ENCODE measurements at regions not wholly inside any gene's neighbourhood (a gene's known extent, or its start where the extent isn't known, plus 50 kb on each side); places are given as distances from the start of the nearest gene placed in this dataset.
A peak's percentile ranks its signal among the peaks of the same experiment; 100 is the strongest.

- H3K4me3 ChIP-seq (ENCODE audit: low read depth, low read length) = no peak overlapping the region
- H3K9me3 ChIP-seq (ENCODE audit: control insufficient read depth, insufficient read depth, low read length) = peaks cover 2% of the 10 kb centered on the region
- no peak overlapping the region for H3K27ac ChIP-seq (ENCODE audit: low read depth, low read length)
- DNase-seq (ENCODE audit: low read depth in 4 of 6, low spot score in 6 of 6) = no peak
- WGBS (ENCODE audit: insufficient coverage) = 80% methylated on average over 1 of the region's 3 CpGs
- no peaks in the 10 kb centered on the region for H3K36me3 ChIP-seq (ENCODE audit: control insufficient read depth, insufficient read depth, low read length)
- peaks cover 7% of the 10 kb centered on the region for H3K4me1 ChIP-seq (ENCODE audit: control insufficient read depth, insufficient read depth, low read length)
- no peaks in the 10 kb centered on the region for H3K27me3 ChIP-seq (ENCODE audit: control insufficient read depth, insufficient read depth, low read length)
Measured at GRCh38 chr2:217203086-217203485, 343.2 kb upstream of the TNP1 start.

DNA sequence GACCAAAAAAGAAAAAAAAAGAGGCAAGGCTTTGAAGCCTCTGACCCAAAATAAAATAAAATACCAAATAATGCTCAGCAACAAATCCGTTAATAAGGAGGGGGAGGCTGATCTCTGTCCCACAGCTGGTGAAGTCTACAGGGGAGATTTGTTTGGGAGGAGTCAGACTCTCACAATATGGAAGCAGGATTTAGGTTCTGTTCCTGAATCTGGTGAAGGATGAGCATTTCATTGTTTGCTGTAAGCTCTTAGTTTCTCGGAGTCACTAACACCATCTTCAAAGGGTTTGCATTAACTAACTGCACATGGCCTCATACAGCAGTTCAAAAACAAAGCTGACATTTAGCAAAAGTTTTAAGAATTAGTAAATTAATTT is 339.4 kb upstream of the TNP1 start:
- Histone ChIP-seq H3K36me3 (ENCODE audit: control insufficient read depth, insufficient read depth, low read length) (no peaks in the 10 kb centered on the region), H3K4me1 (ENCODE audit: control insufficient read depth, insufficient read depth, low read length) (peaks cover 7% of the 10 kb centered on the region), H3K27me3 (ENCODE audit: control insufficient read depth, insufficient read depth, low read length) (no peaks in the 10 kb centered on the region), H3K27ac (ENCODE audit: low read depth, low read length) (no peak overlapping the region), H3K4me3 (ENCODE audit: low read depth, low read length) (no peak overlapping the region), H3K9me3 (ENCODE audit: control insufficient read depth, insufficient read depth, low read length) (peaks cover 9% of the 10 kb centered on the region)
- no CpG with 5 or more reads among the region's 2 CpGs for WGBS (ENCODE audit: insufficient coverage)
- DNase-seq (ENCODE audit: low read depth in 4 of 6, low spot score in 6 of 6) = no peak

DNA sequence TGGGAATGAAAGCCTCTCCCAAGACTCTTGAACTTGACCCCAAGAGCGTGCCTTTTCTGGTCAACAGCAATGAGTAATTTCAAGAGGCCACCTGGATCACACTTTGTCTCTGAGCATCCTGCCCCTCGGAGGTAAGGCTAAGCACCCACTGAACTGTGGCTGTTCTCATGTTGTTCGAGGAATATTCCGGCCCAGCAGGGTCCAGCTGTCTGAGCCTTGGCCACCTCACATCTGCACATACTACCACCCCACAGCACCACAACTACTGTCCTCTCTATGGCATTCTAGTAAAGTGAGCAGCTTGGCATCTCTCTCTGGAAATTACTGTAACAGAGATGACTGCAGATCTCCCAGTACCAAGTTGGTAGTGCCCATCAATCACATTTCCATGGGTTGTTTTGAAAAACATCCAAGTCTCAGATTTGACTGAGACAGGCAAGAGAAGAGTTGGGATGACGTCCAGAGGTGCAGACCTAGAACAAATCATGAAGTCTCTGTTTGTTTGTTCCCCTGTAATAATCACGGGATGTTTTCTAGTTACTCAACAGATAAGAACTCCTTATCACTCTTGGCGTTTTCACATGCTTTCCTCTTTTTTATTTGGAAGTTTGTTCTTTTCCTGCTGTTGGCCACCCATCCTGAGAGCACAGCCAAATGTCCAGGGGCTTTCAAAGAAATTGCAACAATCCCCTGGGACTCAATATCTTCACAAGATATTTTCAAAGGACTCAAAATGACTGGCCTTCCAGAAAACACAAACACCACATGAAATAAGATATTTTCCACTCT is 336.0 kb upstream of the TNP1 start:
- H3K4me1 ChIP-seq (ENCODE audit: control insufficient read depth, insufficient read depth, low read length) = peaks cover 7% of the 10 kb centered on the region
- H3K4me3 ChIP-seq (ENCODE audit: low read depth, low read length) = no peak overlapping the region
- 89% methylated on average over 6 of the region's 7 CpGs for WGBS (ENCODE audit: insufficient coverage)
- no peaks in the 10 kb centered on the region for H3K27me3 ChIP-seq (ENCODE audit: control insufficient read depth, insufficient read depth, low read length)
- no peak for DNase-seq (ENCODE audit: low read depth in 4 of 6, low spot score in 6 of 6)
- H3K36me3 ChIP-seq (ENCODE audit: control insufficient read depth, insufficient read depth, low read length) = no peaks in the 10 kb centered on the region
- H3K9me3 ChIP-seq (ENCODE audit: control insufficient read depth, insufficient read depth, low read length) = peaks cover 8% of the 10 kb centered on the region
- H3K27ac ChIP-seq (ENCODE audit: low read depth, low read length) = no peak overlapping the region

DNA sequence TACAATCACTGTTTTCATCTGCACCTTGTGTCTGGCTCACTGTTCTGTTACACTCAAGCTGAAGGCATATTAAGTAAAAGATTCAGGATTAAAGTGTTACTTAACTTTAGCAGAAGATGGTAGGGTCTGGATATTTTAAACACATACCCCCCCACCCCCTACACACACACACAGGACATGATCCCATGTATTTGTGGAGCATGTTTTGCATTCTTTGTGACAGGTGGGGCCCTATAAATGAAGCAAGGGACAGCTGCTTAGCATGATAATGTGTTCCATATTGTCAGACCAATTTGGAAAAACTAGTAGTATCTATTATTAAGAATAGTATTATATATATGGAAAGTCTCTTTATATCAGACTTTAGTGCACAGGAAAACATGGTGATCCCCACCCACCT is 335.2 kb upstream of the TNP1 start:
- Histone ChIP-seq H3K9me3 (ENCODE audit: control insufficient read depth, insufficient read depth, low read length) (peaks cover 8% of the 10 kb centered on the region), H3K4me1 (ENCODE audit: control insufficient read depth, insufficient read depth, low read length) (peaks cover 7% of the 10 kb centered on the region), H3K27me3 (ENCODE audit: control insufficient read depth, insufficient read depth, low read length) (no peaks in the 10 kb centered on the region), H3K27ac (ENCODE audit: low read depth, low read length) (no peak overlapping the region), H3K4me3 (ENCODE audit: low read depth, low read length) (no peak overlapping the region), H3K36me3 (ENCODE audit: control insufficient read depth, insufficient read depth, low read length) (no peaks in the 10 kb centered on the region)
- DNase-seq (ENCODE audit: low read depth in 4 of 6, low spot score in 6 of 6) = no peak

DNA sequence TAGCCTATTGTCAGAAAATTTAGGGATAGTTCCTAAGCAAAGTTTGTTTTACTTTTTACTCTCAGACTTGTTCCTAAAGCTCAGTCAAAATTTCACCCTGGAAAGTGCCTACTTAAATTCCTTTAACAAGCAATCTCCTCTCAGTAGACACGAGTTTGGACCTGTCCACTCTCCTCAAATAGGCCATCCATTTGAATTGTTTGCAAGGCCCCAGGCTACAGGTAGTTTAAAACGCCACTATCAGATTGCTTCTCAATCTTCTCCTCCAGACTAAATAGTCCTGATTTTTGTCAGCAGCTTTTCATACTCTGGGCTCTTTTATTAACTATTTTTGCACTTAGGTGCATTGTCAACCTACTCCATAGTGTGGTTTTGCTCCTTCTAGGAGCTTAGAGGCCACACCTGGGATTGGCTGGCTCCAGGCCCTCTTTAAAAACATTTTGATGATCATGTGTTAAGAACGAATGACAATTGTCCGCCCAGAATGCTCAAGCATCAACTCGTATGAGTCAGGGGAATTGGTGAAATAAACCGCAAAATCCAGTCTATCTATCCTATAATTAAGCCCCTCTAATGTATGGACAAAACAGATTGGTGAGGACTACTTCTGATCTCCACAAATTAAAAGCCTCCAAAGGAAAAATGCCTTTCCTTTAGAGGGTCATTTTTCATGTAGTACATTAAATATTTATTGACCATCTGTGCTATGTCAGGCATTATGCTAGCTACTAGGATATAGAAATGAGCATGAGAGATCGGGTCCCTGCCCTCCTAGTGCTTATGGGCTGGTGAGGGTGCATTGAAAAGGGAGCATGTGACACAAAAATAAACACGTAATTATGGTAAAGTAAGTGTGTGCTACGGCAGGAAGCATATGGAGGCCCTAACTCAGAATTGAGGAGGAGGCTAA is 333.8 kb upstream of the TNP1 start:
- Histone ChIP-seq H3K27me3 (ENCODE audit: control insufficient read depth, insufficient read depth, low read length) (no peaks in the 10 kb centered on the region), H3K27ac (ENCODE audit: low read depth, low read length) (no peak overlapping the region), H3K4me1 (ENCODE audit: control insufficient read depth, insufficient read depth, low read length) (peaks cover 6% of the 10 kb centered on the region), H3K4me3 (ENCODE audit: low read depth, low read length) (no peak overlapping the region), H3K9me3 (ENCODE audit: control insufficient read depth, insufficient read depth, low read length) (peaks cover 8% of the 10 kb centered on the region), H3K36me3 (ENCODE audit: control insufficient read depth, insufficient read depth, low read length) (no peaks in the 10 kb centered on the region)
- WGBS (ENCODE audit: insufficient coverage) = 73% methylated on average over 5 of the region's 9 CpGs
- DNase-seq (ENCODE audit: low read depth in 4 of 6, low spot score in 6 of 6) = peak in 1 of 6 donors; percentile 64

- DNase-seq (ENCODE audit: low read depth in 4 of 6, low spot score in 6 of 6) = peak in 1 of 6 donors; percentile 60
- Histone ChIP-seq H3K27me3 (ENCODE audit: control insufficient read depth, insufficient read depth, low read length) (no peaks in the 10 kb centered on the region), H3K9me3 (ENCODE audit: control insufficient read depth, insufficient read depth, low read length) (peaks cover 8% of the 10 kb centered on the region), H3K4me1 (ENCODE audit: control insufficient read depth, insufficient read depth, low read length) (no peaks in the 10 kb centered on the region), H3K4me3 (ENCODE audit: low read depth, low read length) (no peak overlapping the region), H3K36me3 (ENCODE audit: control insufficient read depth, insufficient read depth, low read length) (no peaks in the 10 kb centered on the region), H3K27ac (ENCODE audit: low read depth, low read length) (no peak overlapping the region)
- WGBS (ENCODE audit: insufficient coverage) = no CpG with 5 or more reads among the region's 2 CpGs
Measured at GRCh38 chr2:217192366-217192765, 332.5 kb upstream of the TNP1 start.

DNA sequence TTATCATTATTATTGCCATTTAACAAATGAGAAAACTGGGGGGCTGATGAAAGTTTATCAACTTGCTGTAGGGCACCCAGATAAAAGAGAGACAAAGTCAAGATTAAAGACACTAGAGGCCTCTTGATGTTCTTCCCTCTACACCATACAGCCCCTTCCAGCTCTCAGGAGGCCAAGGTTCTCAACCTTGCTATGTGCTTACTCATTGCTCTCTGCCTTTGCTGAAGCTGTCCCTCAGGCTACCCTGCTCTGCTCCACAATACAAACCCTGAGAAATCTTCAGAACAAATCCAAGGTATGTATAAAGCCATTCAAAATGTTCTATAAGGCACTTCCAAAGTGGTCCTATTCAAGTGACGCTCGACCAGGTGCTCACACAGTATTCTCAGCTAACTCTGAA is 329.9 kb upstream of the TNP1 start:
- WGBS (ENCODE audit: insufficient coverage) = 93% methylated on average over 2 of the region's 2 CpGs
- no peaks in the 10 kb centered on the region for H3K9me3 ChIP-seq (ENCODE audit: control insufficient read depth, insufficient read depth, low read length)
- H3K27me3 ChIP-seq (ENCODE audit: control insufficient read depth, insufficient read depth, low read length) = no peaks in the 10 kb centered on the region
- H3K27ac ChIP-seq (ENCODE audit: low read depth, low read length) = no peak overlapping the region
- H3K4me1 ChIP-seq (ENCODE audit: control insufficient read depth, insufficient read depth, low read length) = no peaks in the 10 kb centered on the region
- H3K36me3 ChIP-seq (ENCODE audit: control insufficient read depth, insufficient read depth, low read length) = no peaks in the 10 kb centered on the region
- no peak overlapping the region for H3K4me3 ChIP-seq (ENCODE audit: low read depth, low read length)
- no peak for DNase-seq (ENCODE audit: low read depth in 4 of 6, low spot score in 6 of 6)

- Histone ChIP-seq H3K4me3 (ENCODE audit: low read depth, low read length) (no peak overlapping the region), H3K36me3 (ENCODE audit: control insufficient read depth, insufficient read depth, low read length) (no peaks in the 10 kb centered on the region), H3K9me3 (ENCODE audit: control insufficient read depth, insufficient read depth, low read length) (no peaks in the 10 kb centered on the region), H3K27ac (ENCODE audit: low read depth, low read length) (no peak overlapping the region), H3K27me3 (ENCODE audit: control insufficient read depth, insufficient read depth, low read length) (no peaks in the 10 kb centered on the region), H3K4me1 (ENCODE audit: control insufficient read depth, insufficient read depth, low read length) (no peaks in the 10 kb centered on the region)
- no peak for DNase-seq (ENCODE audit: low read depth in 4 of 6, low spot score in 6 of 6)
- WGBS (ENCODE audit: insufficient coverage) = 67% methylated on average over 1 of the region's 6 CpGs
Measured at GRCh38 chr2:217189131-217189530, 329.3 kb upstream of the TNP1 start.

DNA sequence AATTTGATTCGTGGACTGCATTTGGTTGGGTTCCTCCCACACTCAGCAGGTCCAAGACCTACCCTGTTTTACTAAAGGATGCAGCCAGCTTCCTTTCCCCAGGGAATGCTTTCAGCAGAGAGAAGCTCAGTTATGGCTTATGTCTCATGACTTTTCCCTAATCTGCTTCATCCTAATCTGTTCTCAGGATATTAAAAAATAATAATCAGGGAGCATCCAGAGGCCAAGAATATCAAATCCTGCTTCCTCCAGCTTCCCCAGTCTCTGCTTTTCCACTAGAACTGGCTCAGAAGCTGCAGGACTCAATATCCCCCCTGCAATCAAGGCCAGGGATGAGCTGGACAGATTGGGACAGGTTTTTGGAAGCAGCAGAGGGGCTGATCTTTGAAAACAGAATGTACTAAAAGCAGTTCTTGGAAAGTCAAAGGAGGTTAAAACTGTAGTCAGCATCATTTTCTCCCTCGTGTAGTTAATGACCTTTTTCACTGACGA is 326.9 kb upstream of the TNP1 start:
- H3K36me3 ChIP-seq (ENCODE audit: control insufficient read depth, insufficient read depth, low read length) = no peaks in the 10 kb centered on the region
- H3K27ac ChIP-seq (ENCODE audit: low read depth, low read length) = no peak overlapping the region
- DNase-seq (ENCODE audit: low read depth in 4 of 6, low spot score in 6 of 6) = no peak
- no peaks in the 10 kb centered on the region for H3K4me1 ChIP-seq (ENCODE audit: control insufficient read depth, insufficient read depth, low read length)
- no peak overlapping the region for H3K4me3 ChIP-seq (ENCODE audit: low read depth, low read length)
- H3K9me3 ChIP-seq (ENCODE audit: control insufficient read depth, insufficient read depth, low read length) = no peaks in the 10 kb centered on the region
- no peaks in the 10 kb centered on the region for H3K27me3 ChIP-seq (ENCODE audit: control insufficient read depth, insufficient read depth, low read length)
- WGBS (ENCODE audit: insufficient coverage) = no CpG with 5 or more reads among the region's 3 CpGs

Data from spinal cord (tissue), 9 donors.